ENCODE measurements at regions not wholly inside any gene's neighbourhood (a gene's known extent, or its start where the extent isn't known, plus 50 kb on each side); places are given as distances from the start of the nearest gene placed in this dataset.

DNA sequence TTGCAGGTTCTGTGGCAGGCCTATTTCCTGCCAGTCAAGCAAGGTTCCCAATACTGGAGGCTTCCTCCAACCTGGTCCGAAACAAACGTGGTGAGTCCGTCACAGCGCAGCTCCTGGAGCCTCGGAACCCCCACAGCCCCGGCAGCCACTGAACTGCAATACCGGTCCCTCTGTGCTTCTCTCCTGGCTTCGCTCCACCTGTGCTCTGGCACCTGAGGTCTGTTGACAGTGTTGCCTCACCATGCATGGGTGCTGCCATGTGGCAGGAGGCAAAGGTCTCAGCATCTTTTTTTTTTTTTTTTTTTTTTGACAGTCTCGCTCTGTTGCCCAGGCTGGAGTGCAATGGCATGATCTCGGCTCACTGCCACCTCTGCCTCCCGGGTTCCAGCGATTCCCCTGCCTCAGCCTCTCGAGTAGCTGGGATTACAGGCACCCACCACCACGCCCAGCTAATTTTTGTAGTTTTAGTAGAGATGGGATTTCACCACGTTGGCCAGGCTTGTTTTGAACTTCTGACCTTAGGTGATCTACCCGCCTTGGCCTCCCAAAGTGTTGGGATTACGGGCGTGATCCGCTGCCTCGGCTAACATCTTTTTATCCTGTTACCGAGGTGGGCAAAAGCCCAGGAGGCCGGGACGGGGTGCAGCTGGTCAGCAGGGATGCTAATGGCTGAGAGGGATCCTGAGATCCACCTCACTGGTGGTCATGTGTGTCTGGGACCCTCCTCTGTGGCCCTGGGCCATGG lies 57.1 kb upstream of the RNU6ATAC start:
- H2AFZ ChIP-seq (ENCODE audit: low read length, unreplicated experiment): no peak overlapping the region
- peaks cover 2% of the 10 kb centered on the region for H3K4me1 ChIP-seq (ENCODE audit: control insufficient read depth, insufficient read depth, low read length, unreplicated experiment)
- H3K4me3 ChIP-seq (ENCODE audit: low read depth, low read length): no peak overlapping the region
- no peaks in the 10 kb centered on the region for H3K79me2 ChIP-seq (ENCODE audit: control insufficient read depth, insufficient read depth, low read length, unreplicated experiment)
- no peaks in the 10 kb centered on the region; the same call in 1 of the 2 replicates for H3K27me3 ChIP-seq (ENCODE audit: insufficient read depth, low read length)
- H3K27ac ChIP-seq (ENCODE audit: low read depth, low read length): no peak overlapping the region
- no peaks in the 10 kb centered on the region for H3K36me3 ChIP-seq (ENCODE audit: insufficient read depth, low read length)

GRCh38 chr9:134222018-134222573 lies 57.7 kb upstream of the RNU6ATAC start:
- Histone ChIP-seq H3K79me2 (ENCODE audit: control insufficient read depth, insufficient read depth, low read length, unreplicated experiment) (no peaks in the 10 kb centered on the region), H3K27ac (ENCODE audit: low read depth, low read length) (no peak overlapping the region), H3K36me3 (ENCODE audit: insufficient read depth, low read length) (no peaks in the 10 kb centered on the region), H3K4me1 (ENCODE audit: control insufficient read depth, insufficient read depth, low read length, unreplicated experiment) (peaks cover 5% of the 10 kb centered on the region), H2AFZ (ENCODE audit: low read length, unreplicated experiment) (no peak overlapping the region), H3K27me3 (ENCODE audit: insufficient read depth, low read length) (no peaks in the 10 kb centered on the region; the same call in 1 of the 2 replicates), H3K4me3 (ENCODE audit: low read depth, low read length) (no peak overlapping the region)

- H2AFZ ChIP-seq (ENCODE audit: low read length, unreplicated experiment): no peak overlapping the region
- H3K4me1 ChIP-seq (ENCODE audit: control insufficient read depth, insufficient read depth, low read length, unreplicated experiment): peaks cover 5% of the 10 kb centered on the region
- no peaks in the 10 kb centered on the region for H3K36me3 ChIP-seq (ENCODE audit: insufficient read depth, low read length)
- no peak overlapping the region for H3K4me3 ChIP-seq (ENCODE audit: low read depth, low read length)
- H3K27ac ChIP-seq (ENCODE audit: low read depth, low read length): no peak overlapping the region
- H3K27me3 ChIP-seq (ENCODE audit: insufficient read depth, low read length): no peaks in the 10 kb centered on the region; the same call in 1 of the 2 replicates
- no peaks in the 10 kb centered on the region for H3K79me2 ChIP-seq (ENCODE audit: control insufficient read depth, insufficient read depth, low read length, unreplicated experiment)
These were observed 58.7 kb upstream of the RNU6ATAC start for GRCh38 chr9:134223091-134223490.

DNA sequence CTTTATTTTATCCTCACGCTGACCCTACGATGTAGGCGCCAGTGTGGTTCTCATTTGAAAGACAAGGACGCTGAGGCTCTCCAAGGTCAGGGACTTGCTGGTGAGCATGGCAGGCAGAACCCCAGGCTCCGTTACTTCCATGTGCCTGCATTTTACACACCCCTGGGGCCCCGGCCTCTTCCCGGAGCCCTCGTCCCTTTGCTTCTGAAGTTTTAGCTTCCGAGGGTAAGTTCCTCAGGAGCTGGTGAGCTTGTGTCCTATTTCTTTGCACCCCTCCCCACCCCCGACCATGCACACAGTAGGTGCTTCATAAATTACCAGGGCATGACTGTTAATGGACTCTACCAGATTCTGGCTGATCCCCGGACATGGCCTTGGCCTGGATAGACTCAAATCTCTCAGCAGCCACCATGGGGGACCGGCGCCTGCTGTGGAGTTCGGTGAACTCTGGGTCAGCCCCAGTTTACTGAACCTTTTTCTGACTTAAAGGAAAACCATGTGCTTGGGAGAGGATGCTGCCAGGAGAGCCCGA lies 59.3 kb upstream of the RNU6ATAC start:
- H3K4me1 ChIP-seq (ENCODE audit: control insufficient read depth, insufficient read depth, low read length, unreplicated experiment): peaks cover 5% of the 10 kb centered on the region

GRCh38 chr9:134224127-134224526 lies 59.8 kb upstream of the RNU6ATAC start:
- H3K4me3 ChIP-seq (ENCODE audit: low read depth, low read length): no peak overlapping the region
- H3K27ac ChIP-seq (ENCODE audit: low read depth, low read length): no peak overlapping the region
- H3K27me3 ChIP-seq (ENCODE audit: insufficient read depth, low read length): no peaks in the 10 kb centered on the region; the same call in 1 of the 2 replicates
- peaks cover 5% of the 10 kb centered on the region for H3K4me1 ChIP-seq (ENCODE audit: control insufficient read depth, insufficient read depth, low read length, unreplicated experiment)
- no peaks in the 10 kb centered on the region for H3K79me2 ChIP-seq (ENCODE audit: control insufficient read depth, insufficient read depth, low read length, unreplicated experiment)
- H2AFZ ChIP-seq (ENCODE audit: low read length, unreplicated experiment): no peak overlapping the region
- H3K36me3 ChIP-seq (ENCODE audit: insufficient read depth, low read length): no peaks in the 10 kb centered on the region

More for the DNA sequence above, 59.3 kb upstream of the RNU6ATAC start:
- Histone ChIP-seq H3K27me3 (ENCODE audit: insufficient read depth, low read length) (no peaks in the 10 kb centered on the region; the same call in 1 of the 2 replicates), H3K79me2 (ENCODE audit: control insufficient read depth, insufficient read depth, low read length, unreplicated experiment) (no peaks in the 10 kb centered on the region), H2AFZ (ENCODE audit: low read length, unreplicated experiment) (no peak overlapping the region), H3K36me3 (ENCODE audit: insufficient read depth, low read length) (no peaks in the 10 kb centered on the region), H3K27ac (ENCODE audit: low read depth, low read length) (no peak overlapping the region), H3K4me3 (ENCODE audit: low read depth, low read length) (no peak overlapping the region)

DNA sequence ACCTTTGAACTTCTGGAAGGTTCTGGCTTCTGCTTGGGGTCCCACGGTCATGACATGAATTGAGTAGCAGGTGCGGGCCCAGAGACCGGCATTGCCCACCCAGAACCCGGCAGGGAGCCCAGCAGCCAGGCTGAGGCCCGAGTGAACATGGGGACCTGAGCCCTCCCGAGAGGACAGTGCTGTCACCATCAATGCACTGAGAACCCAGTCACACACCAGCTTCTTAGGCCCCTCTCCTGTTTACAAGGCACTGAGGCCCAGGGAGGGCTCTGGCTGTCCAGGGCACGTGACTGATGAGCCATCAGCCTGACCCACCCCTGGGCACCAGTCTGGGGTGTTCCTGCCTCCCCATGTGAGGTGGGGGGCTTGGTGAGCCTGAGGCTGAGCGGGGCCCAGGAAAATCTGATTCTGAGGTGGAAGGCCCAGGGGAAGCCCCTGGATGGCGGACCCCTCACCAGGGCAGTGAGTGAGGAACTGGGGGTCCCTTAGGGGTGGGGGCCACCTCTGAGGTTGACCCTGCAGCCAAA lies 60.3 kb upstream of the RNU6ATAC start:
- Histone ChIP-seq H2AFZ (ENCODE audit: low read length, unreplicated experiment) (no peak overlapping the region), H3K4me1 (ENCODE audit: control insufficient read depth, insufficient read depth, low read length, unreplicated experiment) (peaks cover 5% of the 10 kb centered on the region), H3K4me3 (ENCODE audit: low read depth, low read length) (no peak overlapping the region), H3K27ac (ENCODE audit: low read depth, low read length) (no peak overlapping the region), H3K36me3 (ENCODE audit: insufficient read depth, low read length) (no peaks in the 10 kb centered on the region), H3K27me3 (ENCODE audit: insufficient read depth, low read length) (no peaks in the 10 kb centered on the region; the same call in 1 of the 2 replicates), H3K79me2 (ENCODE audit: control insufficient read depth, insufficient read depth, low read length, unreplicated experiment) (no peaks in the 10 kb centered on the region)

- Histone ChIP-seq H3K4me1 (ENCODE audit: control insufficient read depth, insufficient read depth, low read length, unreplicated experiment) (peaks cover 5% of the 10 kb centered on the region), H3K4me3 (ENCODE audit: low read depth, low read length) (no peak overlapping the region), H3K27ac (ENCODE audit: low read depth, low read length) (no peak overlapping the region), H3K79me2 (ENCODE audit: control insufficient read depth, insufficient read depth, low read length, unreplicated experiment) (no peaks in the 10 kb centered on the region), H3K27me3 (ENCODE audit: insufficient read depth, low read length) (no peaks in the 10 kb centered on the region; the same call in 1 of the 2 replicates), H3K36me3 (ENCODE audit: insufficient read depth, low read length) (no peaks in the 10 kb centered on the region), H2AFZ (ENCODE audit: low read length, unreplicated experiment) (no peak overlapping the region)
These were observed 60.8 kb upstream of the RNU6ATAC start for GRCh38 chr9:134225186-134225585.

DNA sequence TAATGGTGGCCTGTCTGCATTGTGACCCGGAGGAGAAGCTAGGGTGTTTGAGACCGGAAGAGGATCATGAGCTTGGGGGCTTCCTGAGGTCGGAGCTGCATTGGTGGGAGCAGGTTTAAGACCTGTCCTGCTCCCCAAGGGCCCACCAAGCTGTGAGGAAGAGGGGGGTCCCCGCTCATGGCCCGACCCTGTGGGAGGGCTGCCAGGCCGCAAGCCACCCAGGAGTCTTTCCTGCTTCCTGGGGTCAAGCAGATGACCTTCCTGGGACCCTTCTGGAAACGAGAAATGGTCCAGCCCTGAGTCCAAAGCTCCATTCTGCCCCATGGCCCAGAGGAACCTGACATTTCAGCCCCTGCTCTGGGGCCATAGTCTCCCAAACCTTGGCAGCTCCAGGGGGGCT lies 61.5 kb upstream of the RNU6ATAC start:
- no peak overlapping the region for H3K27ac ChIP-seq (ENCODE audit: low read depth, low read length)
- H3K36me3 ChIP-seq (ENCODE audit: insufficient read depth, low read length): no peaks in the 10 kb centered on the region
- peaks cover 5% of the 10 kb centered on the region for H3K4me1 ChIP-seq (ENCODE audit: control insufficient read depth, insufficient read depth, low read length, unreplicated experiment)
- H3K79me2 ChIP-seq (ENCODE audit: control insufficient read depth, insufficient read depth, low read length, unreplicated experiment): no peaks in the 10 kb centered on the region
- no peaks in the 10 kb centered on the region; the same call in 1 of the 2 replicates for H3K27me3 ChIP-seq (ENCODE audit: insufficient read depth, low read length)
- H2AFZ ChIP-seq (ENCODE audit: low read length, unreplicated experiment): no peak overlapping the region
- H3K4me3 ChIP-seq (ENCODE audit: low read depth, low read length): no peak overlapping the region

GRCh38 chr9:134226221-134226930 lies 62.0 kb upstream of the RNU6ATAC start:
- H3K79me2 ChIP-seq (ENCODE audit: control insufficient read depth, insufficient read depth, low read length, unreplicated experiment): no peaks in the 10 kb centered on the region
- no peaks in the 10 kb centered on the region for H3K36me3 ChIP-seq (ENCODE audit: insufficient read depth, low read length)
- H3K4me1 ChIP-seq (ENCODE audit: control insufficient read depth, insufficient read depth, low read length, unreplicated experiment): peaks cover 8% of the 10 kb centered on the region
- H3K27me3 ChIP-seq (ENCODE audit: insufficient read depth, low read length): no peaks in the 10 kb centered on the region; the same call in 1 of the 2 replicates
- no peak overlapping the region for H3K4me3 ChIP-seq (ENCODE audit: low read depth, low read length)
- H2AFZ ChIP-seq (ENCODE audit: low read length, unreplicated experiment): no peak overlapping the region
- no peak overlapping the region for H3K27ac ChIP-seq (ENCODE audit: low read depth, low read length)
